ENCODE measurements at regions not wholly inside any gene's neighbourhood (a gene's known extent, or its start where the extent isn't known, plus 50 kb on each side); places are given as distances from the start of the nearest gene placed in this dataset.

- Histone ChIP-seq H3K9me2 (replicated peaks; ENCODE audit: insufficient read depth, low read length) (no peaks in the 10 kb centered on the region), H3F3A (ENCODE audit: insufficient read depth, low read length) (no peaks in the 10 kb centered on the region; the same call in 1 of the 2 replicates), H2AFZ (ENCODE audit: low read length) (no peak overlapping the region), H4K20me1 (ENCODE audit: insufficient read depth, low read length) (no peaks in the 10 kb centered on the region), H3K79me2 (ENCODE audit: low read length) (no peaks in the 10 kb centered on the region), H3K4me3 (ENCODE audit: low read length) (no peak overlapping the region), H3K9ac (ENCODE audit: low read length) (no peak overlapping the region), H3K36me3 (replicated peaks; ENCODE audit: insufficient read depth, low read length) (no peaks in the 10 kb centered on the region), H3K4me1 (ENCODE audit: low read length) (peaks cover 13% of the 10 kb centered on the region; the same call in 1 of the 2 replicates), H3K27ac (ENCODE audit: low read length) (no peak overlapping the region), H3K27me3 (replicated peaks; ENCODE audit: insufficient read depth, low read length) (no peaks in the 10 kb centered on the region), H3K9me3 (replicated peaks; ENCODE audit: insufficient read depth, low read length) (no peaks in the 10 kb centered on the region), H3K4me2 (ENCODE audit: low read depth, low read length) (no peak overlapping the region)
- TF ChIP-seq EZH2phosphoT487 (IDR thresholded peaks at IDR 0.05; ENCODE audit: low read length) (no peak), EZH2 (optimal IDR thresholded peaks at IDR 0.05; ENCODE audit: low read depth, low read length) (no peak), CTCF (IDR thresholded peaks at IDR 0.05; ENCODE audit: low read length) (no peak)
- DNase-seq: no peak
These were observed 151.0 kb upstream of the AHR start for GRCh38 chr7:17147409-17147808.

GRCh38 chr7:17150018-17150417 lies 148.4 kb upstream of the AHR start:
- no peak overlapping the region for H3K4me3 ChIP-seq (ENCODE audit: low read length)
- no peak overlapping the region for H3K9ac ChIP-seq (ENCODE audit: low read length)
- no peaks in the 10 kb centered on the region for H4K20me1 ChIP-seq (ENCODE audit: insufficient read depth, low read length)
- TF ChIP-seq EZH2phosphoT487 (IDR thresholded peaks at IDR 0.05; ENCODE audit: low read length) (no peak), CTCF (IDR thresholded peaks at IDR 0.05; ENCODE audit: low read length) (no peak), EZH2 (optimal IDR thresholded peaks at IDR 0.05; ENCODE audit: low read depth, low read length) (no peak)
- H3K9me2 ChIP-seq (replicated peaks; ENCODE audit: insufficient read depth, low read length): no peaks in the 10 kb centered on the region
- no peaks in the 10 kb centered on the region for H3K36me3 ChIP-seq (replicated peaks; ENCODE audit: insufficient read depth, low read length)
- H3F3A ChIP-seq (ENCODE audit: insufficient read depth, low read length): no peaks in the 10 kb centered on the region; the same call in 1 of the 2 replicates
- H3K4me1 ChIP-seq (ENCODE audit: low read length): peaks cover 8% of the 10 kb centered on the region; the same call in 1 of the 2 replicates
- no peak overlapping the region for H3K27ac ChIP-seq (ENCODE audit: low read length)
- H3K4me2 ChIP-seq (ENCODE audit: low read depth, low read length): no peak overlapping the region
- no peaks in the 10 kb centered on the region for H3K27me3 ChIP-seq (replicated peaks; ENCODE audit: insufficient read depth, low read length)
- H2AFZ ChIP-seq (ENCODE audit: low read length): no peak overlapping the region
- no peaks in the 10 kb centered on the region for H3K9me3 ChIP-seq (replicated peaks; ENCODE audit: insufficient read depth, low read length)
- H3K79me2 ChIP-seq (ENCODE audit: low read length): no peaks in the 10 kb centered on the region
- DNase-seq: no peak

- Histone ChIP-seq H3K27ac (ENCODE audit: low read length) (no peak overlapping the region), H3K36me3 (replicated peaks; ENCODE audit: insufficient read depth, low read length) (no peaks in the 10 kb centered on the region), H3K4me2 (ENCODE audit: low read depth, low read length) (no peak overlapping the region), H3K4me1 (ENCODE audit: low read length) (peaks cover 8% of the 10 kb centered on the region; the same call in 1 of the 2 replicates), H3F3A (ENCODE audit: insufficient read depth, low read length) (no peaks in the 10 kb centered on the region; the same call in 1 of the 2 replicates), H2AFZ (ENCODE audit: low read length) (no peak overlapping the region), H3K9me3 (replicated peaks; ENCODE audit: insufficient read depth, low read length) (no peaks in the 10 kb centered on the region), H3K4me3 (ENCODE audit: low read length) (no peak overlapping the region), H3K27me3 (replicated peaks; ENCODE audit: insufficient read depth, low read length) (no peaks in the 10 kb centered on the region), H4K20me1 (ENCODE audit: insufficient read depth, low read length) (no peaks in the 10 kb centered on the region), H3K79me2 (ENCODE audit: low read length) (no peaks in the 10 kb centered on the region), H3K9ac (ENCODE audit: low read length) (no peak overlapping the region), H3K9me2 (replicated peaks; ENCODE audit: insufficient read depth, low read length) (no peaks in the 10 kb centered on the region)
- no peak for DNase-seq
- TF ChIP-seq EZH2 (optimal IDR thresholded peaks at IDR 0.05; ENCODE audit: low read depth, low read length): no peak
- no peak for TF ChIP-seq CTCF (IDR thresholded peaks at IDR 0.05; ENCODE audit: low read length)
- TF ChIP-seq EZH2phosphoT487 (IDR thresholded peaks at IDR 0.05; ENCODE audit: low read length): no peak
These were observed 145.7 kb upstream of the AHR start for GRCh38 chr7:17152721-17153120.

Measured in MM.1S (cell line).